HG03103 (cell line): ENCODE measurements at regions not wholly inside any gene's neighbourhood (a gene's known extent, or its start where the extent isn't known, plus 50 kb on each side); places are given as distances from the start of the nearest gene placed in this dataset.

ENCODE experiments used
- ATAC-seq: cut with Tn5 transposase; IDR thresholded peaks from one replicate; pipeline ENCODE4 v1.9.1; 2021; ENCODE audit warnings: low read depth; ENCODE audit not compliant: unreplicated experiment

DNA sequence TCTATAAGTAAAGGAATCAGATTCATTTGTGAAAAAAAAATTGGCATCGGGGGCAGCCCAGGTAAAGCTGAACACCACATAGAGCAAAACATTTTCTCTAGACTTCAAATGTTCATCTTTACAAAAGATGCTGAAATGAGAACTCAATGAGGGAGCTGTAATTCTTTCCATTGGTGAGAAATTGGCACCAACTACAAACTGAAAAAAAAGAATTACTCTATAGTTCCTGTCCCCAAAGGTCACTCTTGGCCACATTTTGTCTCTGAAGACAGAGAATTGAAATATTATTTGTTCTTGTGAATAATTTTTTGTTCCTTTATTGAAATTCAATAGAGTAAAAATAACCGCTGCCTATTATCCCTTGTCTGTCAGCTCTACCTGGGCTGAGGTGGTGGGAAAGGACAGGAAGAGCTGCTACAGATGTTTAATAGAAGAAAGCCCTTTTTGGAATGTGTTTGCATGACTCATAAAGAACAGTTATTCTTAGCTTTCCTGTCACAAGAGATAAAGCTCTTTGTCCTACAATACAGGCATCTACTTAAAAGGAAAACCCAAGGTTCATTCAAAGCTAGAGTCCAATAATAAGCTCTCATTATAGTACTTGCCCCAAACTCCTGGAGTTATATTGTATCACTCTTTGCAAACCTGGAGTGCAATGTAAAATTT is 380.1 kb upstream of the KITLG start:
- no peak for ATAC-seq

- ATAC-seq, result no peak
Observed at GRCh38 chr12:88958946-88959345, 378.7 kb upstream of the KITLG start.

GRCh38 chr12:88958153-88958552 is 377.9 kb upstream of the KITLG start:
- ATAC-seq, result no peak

DNA sequence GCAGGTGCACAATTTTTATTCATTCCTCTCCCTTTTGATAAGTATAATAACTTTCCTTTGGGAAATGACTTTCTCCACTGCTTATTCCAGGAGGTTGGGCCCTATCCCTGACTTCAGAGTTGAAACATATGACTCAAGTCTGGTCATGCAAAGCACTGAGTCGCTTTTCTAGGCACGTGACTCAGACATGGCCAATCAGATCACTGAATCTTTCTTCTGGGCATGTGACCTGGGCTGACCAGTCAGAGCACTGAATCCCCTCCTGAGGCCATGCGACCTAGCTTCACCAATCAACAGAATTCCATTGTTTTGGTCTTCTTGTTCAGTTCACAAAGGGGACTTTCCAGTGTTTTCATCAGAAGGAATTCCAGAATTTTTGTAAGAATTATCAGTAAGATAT is 377.1 kb upstream of the KITLG start:
- ATAC-seq, result no peak

GRCh38 chr12:88955531-88955930 is 375.3 kb upstream of the KITLG start:
- no peak for ATAC-seq

DNA sequence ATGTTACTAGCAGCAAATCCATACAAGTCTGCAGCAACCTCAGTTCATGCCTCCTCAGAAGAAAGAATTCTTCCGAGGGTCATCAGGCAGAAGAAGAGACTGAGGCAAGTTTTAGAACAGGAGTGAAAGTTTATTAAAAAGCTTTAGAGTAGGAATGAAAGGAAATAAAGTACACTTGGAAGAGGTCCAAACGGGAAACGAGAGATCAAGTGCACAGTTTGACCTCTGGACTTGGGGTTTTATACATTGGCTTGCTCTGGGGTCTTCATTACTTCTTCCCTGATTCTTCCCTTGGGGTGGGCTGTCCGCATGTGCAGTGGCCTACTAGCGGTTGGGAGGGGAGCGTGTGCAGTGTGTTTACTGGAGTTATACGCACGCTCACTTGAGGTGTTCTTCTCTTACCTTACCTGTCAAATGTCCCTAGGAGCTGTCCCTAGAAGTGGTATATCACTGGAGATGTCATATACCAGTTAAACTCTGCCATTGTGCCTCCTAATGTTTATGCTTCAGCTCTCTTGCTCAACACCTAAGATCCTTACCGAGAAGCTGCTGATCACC is 372.8 kb upstream of the KITLG start:
- ATAC-seq, result no peak

DNA sequence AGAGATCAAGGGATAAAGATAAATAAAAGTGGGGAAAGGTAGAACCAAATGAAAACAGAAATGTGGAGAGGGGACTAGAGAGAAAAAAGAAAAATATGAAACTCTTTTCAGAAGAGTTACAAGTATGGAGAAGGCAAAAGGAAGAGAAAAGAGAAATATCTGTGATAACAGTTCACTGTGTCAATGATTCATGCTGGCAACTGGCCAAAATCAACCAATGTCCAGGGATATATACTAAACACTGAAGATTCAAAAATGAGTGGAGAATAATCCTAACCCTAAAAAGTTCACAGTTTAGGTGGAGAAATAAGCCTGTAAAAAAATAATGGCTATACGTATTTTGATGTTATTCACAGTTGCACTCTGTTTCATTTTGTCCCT is 372.3 kb upstream of the KITLG start:
- ATAC-seq, result no peak

GRCh38 chr12:88951860-88952561 is 371.7 kb upstream of the KITLG start:
- ATAC-seq, result no peak

DNA sequence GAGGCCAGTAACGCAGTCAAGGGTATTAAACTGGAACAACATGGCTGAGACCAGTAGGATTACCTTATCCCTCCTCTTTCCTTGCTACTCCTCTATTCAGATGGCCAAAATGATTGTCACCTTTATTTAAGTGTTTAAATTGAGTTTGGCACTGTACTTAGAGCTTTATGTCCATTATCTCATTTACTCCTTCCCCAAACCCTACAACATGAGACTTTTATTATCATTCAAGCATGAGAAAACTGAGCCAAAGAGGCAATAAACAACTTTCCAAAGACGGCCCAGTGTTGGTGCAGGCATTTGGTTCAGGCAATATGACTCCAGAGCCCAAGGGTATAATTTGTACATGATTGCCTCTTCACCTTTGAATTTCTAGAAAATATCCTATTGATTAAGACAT is 370.9 kb upstream of the KITLG start:
- ATAC-seq, result no peak

- no peak for ATAC-seq
Observed at GRCh38 chr12:88947486-88948043, 367.3 kb upstream of the KITLG start.

- ATAC-seq, result peak; percentile 65
Observed at GRCh38 chr12:88946372-88946997, 366.2 kb upstream of the KITLG start.

DNA sequence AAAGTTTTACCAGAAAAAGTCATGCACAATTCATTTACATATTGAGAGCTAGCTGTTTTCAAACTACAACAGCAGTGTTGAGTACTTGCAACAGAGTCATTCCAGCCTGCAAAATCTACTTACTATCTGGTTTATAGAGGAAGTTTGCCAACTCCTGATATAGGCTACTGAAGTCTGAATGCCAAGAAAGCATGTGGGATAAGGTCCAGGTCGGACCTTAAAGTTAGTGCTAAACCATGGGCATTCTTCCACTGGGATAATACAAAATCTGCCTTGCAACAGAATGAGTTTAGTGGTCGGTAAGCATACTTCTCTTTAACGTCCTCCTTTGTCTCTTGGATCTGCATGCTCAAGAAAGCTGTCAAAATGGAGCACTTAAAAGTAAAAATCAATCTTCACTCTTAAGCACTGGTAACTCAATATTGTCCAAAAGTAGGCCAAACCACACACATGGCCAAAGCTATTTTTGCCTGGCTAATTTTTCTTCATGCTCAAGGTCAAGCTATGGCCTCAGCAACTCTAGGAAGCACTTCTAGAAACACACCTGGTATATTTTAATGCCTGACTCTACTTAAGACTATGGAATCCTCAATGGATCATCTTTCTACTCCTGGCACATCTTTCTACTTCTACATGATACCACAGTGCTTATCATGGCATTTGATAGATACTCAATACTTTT is 364.9 kb upstream of the KITLG start:
- ATAC-seq, result no peak

DNA sequence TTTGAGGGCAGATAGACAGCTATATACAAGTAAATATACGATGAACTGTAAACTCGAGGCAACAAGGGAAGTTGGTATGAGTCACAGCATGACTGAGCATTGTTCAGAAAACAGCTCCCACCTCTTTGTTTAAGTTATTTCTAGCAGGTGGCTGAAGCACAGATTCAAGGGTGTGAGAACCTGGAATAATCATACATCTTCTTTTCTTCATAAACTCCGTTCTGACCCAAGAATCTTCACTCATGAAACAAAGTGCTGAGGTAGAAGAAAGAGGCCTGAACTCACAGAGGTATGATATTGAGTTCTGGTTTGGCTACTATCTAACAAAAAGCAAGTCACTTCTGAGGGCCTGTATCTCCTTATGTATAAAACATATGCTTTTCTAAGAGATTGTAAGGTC is 364.1 kb upstream of the KITLG start:
- ATAC-seq, result no peak

DNA sequence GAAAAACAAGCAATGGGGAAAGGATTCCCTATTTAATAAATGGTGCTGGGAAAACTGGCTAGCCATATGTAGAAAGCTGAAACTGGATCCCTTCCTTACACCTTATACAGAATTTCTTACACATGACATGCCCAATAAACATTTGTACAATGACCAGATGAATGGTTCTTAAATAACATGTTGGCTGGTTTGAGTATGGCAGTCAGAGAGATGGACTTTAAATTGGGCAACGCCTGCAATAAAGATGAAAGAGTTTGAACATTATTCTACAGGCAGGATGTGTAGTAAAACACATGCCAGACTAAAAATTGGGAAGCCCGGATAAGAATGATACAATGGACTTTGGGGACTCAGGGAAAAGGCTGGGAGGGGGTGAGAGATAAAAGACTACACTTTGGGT is 360.6 kb upstream of the KITLG start:
- ATAC-seq, result no peak

DNA sequence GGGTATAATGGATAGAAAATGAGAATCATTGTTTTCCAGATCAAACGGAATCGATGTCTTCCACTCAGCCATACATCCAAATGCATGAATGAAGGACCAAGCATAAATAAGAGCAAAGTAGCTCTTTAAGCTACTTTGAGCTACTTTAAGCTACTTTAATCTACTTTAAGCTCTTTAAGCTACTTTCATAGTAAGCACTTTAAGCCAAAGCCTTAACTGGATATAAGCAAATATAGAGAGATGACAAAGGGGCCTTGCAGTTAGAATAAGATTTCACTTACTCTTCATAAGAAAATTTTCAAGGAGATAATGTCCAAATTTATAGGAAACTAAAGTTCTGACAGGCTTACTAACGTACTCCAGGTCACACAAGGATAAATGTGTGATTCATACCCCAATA is 355.6 kb upstream of the KITLG start:
- no peak for ATAC-seq

GRCh38 chr12:88934163-88934747 is 354.0 kb upstream of the KITLG start:
- no peak for ATAC-seq

- ATAC-seq, result no peak
Observed at GRCh38 chr12:88932457-88932856, 352.2 kb upstream of the KITLG start.

- no peak for ATAC-seq
Observed at GRCh38 chr12:88931598-88931997, 351.3 kb upstream of the KITLG start.

- no peak for ATAC-seq
Observed at GRCh38 chr12:88925454-88925853, 345.2 kb upstream of the KITLG start.

GRCh38 chr12:88924162-88924561 is 343.9 kb upstream of the KITLG start:
- ATAC-seq, result no peak
